GM10847 (cell line): ENCODE measurements at regions not wholly inside any gene's neighbourhood (a gene's known extent, or its start where the extent isn't known, plus 50 kb on each side); places are given as distances from the start of the nearest gene placed in this dataset.

Source experiments
- POLR2A ChIP-seq: IDR thresholded peaks from 2 replicates; pipeline ENCODE4 v1.6.1; 2011; ENCODE audit not compliant: insufficient read length; ENCODE audit errors: extremely low read depth

GRCh38 chr19:28142258-28142657 lies 1070.7 kb downstream of the UQCRFS1 start:
- TF ChIP-seq POLR2A, result no peak

DNA sequence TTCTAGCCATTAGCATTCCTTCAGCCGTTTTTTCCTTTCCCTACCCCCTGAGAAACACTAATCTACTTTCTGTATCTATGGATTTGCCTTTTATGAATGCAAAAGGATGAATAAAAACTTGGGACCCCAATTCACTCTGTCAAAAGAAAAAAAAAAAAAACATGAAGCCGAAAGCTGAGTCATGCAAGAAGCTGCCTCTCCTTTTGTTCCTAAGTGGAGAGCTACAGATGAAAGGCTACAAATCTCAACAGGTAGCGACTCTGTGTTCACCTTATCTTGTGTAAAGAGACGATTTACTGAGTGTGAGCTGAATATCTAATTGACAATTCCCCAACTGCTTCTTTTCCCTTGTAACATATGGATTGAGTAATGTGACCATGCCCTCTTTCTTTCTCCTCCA lies 1072.8 kb downstream of the UQCRFS1 start:
- TF ChIP-seq POLR2A, result no peak

DNA sequence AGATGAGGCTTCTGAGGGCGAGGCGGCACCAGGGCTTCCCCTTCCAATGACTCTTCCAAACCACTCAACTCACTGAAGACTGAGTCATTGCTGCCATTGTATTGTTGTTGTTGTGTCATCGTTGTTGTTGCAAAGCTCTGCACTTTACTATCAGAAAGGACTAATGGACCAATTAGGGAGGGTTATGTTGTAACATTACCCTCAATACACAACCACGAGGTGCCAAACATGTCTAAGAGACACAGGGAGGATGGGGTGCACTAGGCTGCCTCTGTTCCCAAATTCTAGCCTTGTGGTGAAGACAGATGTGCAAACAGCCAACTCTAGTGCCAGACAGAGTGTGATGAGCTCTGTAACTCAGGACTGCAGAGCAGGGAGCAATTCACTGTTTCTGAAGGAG lies 1075.2 kb downstream of the UQCRFS1 start:
- no peak for TF ChIP-seq POLR2A

DNA sequence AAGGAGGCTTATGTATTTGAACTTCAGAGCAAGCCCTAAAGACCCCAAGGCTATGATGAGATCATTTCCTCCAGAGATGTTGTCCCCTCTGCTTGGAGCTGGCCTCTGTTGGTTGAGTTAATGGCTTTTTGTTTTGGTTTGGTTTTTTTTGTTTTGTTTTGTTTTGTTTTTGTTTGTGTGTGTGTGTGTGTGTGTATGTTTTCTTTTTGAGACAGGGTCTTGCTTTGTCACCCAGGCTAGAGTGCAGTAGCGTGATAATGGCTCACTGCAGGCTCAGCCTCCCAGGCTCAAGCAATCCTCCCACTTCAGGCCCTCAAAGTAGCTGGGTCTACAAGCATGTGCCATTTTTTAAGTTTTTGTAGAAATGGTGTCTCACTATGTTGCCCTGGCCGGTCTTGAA lies 1076.2 kb downstream of the UQCRFS1 start:
- TF ChIP-seq POLR2A, result no peak

- no peak for TF ChIP-seq POLR2A
These were observed 1077.1 kb downstream of the UQCRFS1 start for GRCh38 chr19:28135825-28136224.

GRCh38 chr19:28134311-28134710 lies 1078.6 kb downstream of the UQCRFS1 start:
- TF ChIP-seq POLR2A, result no peak

DNA sequence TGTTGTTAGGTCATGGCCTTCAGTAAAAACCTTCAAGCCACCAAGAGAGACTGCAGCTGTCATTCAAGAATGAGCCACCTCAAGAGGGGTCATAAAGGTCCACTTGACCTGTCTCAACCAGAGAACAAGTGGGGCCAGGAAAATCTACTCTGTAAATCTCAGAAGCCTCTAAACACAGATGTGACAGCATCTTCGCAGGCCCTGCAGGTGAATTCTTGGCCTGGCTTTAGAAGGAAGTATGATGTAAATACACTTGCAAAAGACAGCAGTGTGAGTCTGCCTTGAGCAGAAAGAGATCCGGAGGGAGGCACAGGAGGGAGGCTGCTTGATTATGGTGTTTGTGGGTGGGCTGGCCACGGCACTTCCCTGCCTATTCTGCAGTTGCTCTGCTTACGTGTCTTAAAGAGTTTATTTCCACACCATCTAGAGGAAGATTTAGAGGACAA lies 1082.9 kb downstream of the UQCRFS1 start:
- no peak for TF ChIP-seq POLR2A

DNA sequence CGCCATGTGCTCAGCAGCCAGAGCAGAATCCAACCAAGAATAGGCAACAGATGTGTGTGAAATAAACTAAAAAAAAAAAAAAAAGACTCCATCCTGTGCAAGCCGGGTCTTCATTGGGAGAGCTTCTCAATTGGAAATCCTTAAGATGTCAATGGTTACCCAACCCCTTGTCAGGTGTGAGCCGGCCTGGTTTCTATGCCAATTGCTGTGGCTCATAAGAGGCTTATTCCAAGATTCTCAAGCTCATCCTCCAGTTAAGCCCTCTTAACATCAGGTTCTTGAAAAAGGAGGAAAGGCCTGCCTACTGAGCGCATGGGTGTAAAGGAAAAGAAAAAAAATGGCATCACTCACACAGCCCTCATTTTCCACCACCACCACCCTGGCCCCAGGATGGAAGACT lies 1084.6 kb downstream of the UQCRFS1 start:
- TF ChIP-seq POLR2A, result no peak

DNA sequence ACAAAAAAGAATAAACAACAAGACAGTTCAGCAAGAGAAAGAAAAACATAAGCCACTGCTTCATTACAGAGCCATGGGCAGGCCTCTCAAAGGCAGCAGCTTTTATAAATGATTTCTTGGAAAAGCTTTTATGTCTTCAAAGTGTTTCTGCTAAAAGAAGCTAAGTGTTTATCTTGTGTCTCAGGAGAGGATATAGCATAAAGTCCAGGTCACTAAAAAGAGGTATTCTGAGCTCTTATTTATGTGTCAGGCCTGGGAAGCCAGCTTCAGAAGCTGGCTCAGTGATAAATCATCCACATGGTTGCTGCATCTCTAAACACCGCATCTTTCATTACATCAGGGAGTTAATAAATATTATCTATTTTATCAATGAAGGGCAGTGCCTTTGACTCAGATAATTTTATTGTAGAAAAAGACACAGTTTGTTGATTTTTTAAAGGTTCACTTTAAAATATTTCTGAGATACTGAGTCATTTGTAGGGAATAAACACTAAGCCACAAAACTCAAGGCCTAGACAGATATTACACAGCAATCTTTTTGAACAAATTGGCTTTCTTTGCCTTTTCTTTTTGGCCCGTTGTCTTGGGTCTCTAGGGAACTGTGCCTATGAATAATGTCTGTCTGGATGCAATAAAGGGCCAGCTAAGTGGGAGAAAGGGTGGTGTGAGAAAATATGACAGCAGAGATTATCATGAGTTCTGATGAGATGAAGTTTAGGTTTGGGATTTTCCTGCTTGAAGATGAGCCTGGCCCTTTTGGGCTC lies 1086.6 kb downstream of the UQCRFS1 start:
- no peak for TF ChIP-seq POLR2A

GRCh38 chr19:28122734-28123133 lies 1090.2 kb downstream of the UQCRFS1 start:
- no peak for TF ChIP-seq POLR2A

- TF ChIP-seq POLR2A, result no peak
These were observed 1094.7 kb downstream of the UQCRFS1 start for GRCh38 chr19:28118235-28118634.

DNA sequence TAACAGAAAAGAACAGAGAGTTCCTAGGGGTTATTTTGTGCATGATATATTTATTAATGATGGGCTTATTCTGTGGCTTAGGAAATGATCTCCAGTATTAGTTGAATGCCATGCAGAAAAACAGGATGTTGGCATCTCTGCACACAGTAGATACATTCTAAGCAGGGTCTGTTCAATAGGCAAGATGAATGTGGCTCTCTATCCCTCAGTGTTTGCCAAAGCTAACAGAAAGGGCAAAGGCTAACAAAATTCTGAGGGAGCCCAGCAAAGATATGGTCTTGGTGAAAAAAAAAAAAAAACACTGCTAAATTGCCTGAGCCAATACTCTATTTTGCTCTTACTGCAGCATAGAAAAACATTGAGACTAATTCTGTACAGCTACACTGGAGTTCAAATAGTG lies 1095.8 kb downstream of the UQCRFS1 start:
- TF ChIP-seq POLR2A, result no peak

DNA sequence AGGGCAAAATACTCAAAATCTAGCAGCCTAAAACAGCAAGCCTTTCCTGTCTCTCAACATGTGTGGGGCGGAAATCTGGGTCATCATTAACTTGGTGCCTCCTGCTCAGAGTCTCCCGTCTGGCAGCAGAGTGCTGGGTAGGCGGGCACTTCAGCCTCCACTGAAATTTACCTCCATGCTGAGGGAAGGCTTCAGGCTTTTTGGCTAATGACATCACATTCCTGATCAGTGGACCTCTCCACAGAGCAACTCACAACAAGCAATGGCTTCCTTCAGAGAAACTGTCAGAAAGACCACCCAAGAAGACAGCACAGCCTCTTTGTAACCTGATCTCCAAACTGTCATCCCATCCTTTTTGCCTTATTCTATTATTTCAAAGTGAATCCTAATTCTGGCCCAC lies 1109.0 kb downstream of the UQCRFS1 start:
- no peak for TF ChIP-seq POLR2A

- no peak for TF ChIP-seq POLR2A
These were observed 1136.3 kb downstream of the UQCRFS1 start for GRCh38 chr19:28076628-28077027.

GRCh38 chr19:28075229-28075628 lies 1137.7 kb downstream of the UQCRFS1 start:
- no peak for TF ChIP-seq POLR2A

DNA sequence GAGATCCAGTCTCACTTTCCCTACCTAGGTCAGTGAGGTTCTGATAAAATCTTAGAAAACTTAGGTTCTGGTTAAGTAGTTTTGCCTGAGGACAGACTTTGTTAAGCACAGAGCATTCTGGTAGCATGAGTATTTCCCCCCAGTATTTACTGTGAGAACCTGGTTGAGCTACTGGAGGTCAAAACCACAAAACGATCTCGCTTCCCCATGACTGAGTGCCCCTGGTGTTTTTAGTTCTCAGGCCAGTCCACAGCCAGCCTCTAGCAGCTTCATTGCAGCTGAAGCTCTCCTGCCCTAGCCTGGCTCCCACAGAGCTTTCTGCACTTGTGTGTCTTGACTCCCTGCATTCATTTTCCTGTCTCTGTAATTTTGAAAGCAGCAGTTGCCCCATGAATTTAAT lies 1138.2 kb downstream of the UQCRFS1 start:
- TF ChIP-seq POLR2A, result no peak

DNA sequence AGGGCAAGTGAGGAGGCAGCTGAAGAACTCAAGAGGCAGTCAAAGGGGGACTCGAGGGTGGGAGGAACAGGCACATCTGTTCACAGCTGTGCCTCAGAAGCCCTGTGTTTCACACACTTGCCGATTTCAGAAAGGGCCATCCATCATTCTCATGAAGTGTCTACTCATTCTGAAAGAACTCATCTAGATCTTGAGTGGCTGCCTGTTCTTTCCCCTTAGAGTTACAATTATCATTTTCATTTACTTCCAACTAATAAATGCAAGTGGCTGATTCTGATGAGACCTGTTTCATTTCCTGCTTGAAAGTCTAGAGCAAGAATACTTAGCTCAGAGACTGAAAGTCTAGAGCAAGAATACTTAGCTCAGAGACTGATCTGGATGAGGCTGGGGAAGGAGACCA lies 1145.1 kb downstream of the UQCRFS1 start:
- TF ChIP-seq POLR2A, result no peak

DNA sequence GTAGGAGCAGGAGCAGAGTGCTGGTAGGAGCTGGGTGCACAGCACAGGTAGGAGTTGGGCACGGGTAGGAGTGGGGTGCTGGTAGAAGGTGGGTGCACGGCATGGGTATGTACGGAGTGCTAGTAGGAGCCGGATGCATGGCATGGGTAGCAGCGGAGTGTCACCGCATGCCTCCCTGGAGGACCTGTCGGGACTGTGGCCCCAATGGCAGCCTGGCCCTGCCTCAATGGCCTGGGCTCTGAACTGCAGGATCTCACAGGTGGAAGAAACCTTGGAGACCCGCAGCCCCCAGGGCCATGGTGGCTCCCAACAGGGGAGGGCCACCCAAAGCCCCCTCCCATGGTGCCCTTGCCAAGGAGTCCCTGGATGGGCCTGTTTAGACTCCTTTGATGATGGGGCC lies 1146.0 kb downstream of the UQCRFS1 start:
- TF ChIP-seq POLR2A, result no peak

- TF ChIP-seq POLR2A, result no peak
These were observed 1146.8 kb downstream of the UQCRFS1 start for GRCh38 chr19:28066161-28066560.
